HL-60 (cell line): ENCODE measurements at regions not wholly inside any gene's neighbourhood (a gene's known extent, or its start where the extent isn't known, plus 50 kb on each side); places are given as distances from the start of the nearest gene placed in this dataset.

Experiments
- CTCF ChIP-seq: IDR thresholded peaks from one replicate; pipeline ENCODE4 v1.5.1; 2011; ENCODE audit warnings: low read length, control low read depth, inconsistent platforms; ENCODE audit not compliant: insufficient read depth
- GABPA ChIP-seq: IDR thresholded peaks from 2 replicates; pipeline ENCODE4 v1.6.1; 2012; ENCODE audit warnings: low read depth
- POLR2AphosphoS5 ChIP-seq: IDR thresholded peaks from 2 replicates; pipeline ENCODE4 v1.6.1; 2012; ENCODE audit warnings: low read depth
- REST ChIP-seq: IDR thresholded peaks from 2 replicates; pipeline ENCODE4 v1.6.1; 2012; ENCODE audit warnings: low read depth; ENCODE audit not compliant: insufficient replicate concordance
- SPI1 ChIP-seq: IDR thresholded peaks from 2 replicates; pipeline ENCODE4 v1.6.1; 2012; ENCODE audit warnings: low read depth, mild to moderate bottlenecking, borderline replicate concordance

GRCh38 chr10:78305311-78305710 lies 271.6 kb downstream of the RPS24 start:
- TF ChIP-seq CTCF: no peak
- no peak for TF ChIP-seq POLR2AphosphoS5
- TF ChIP-seq REST: no peak
- TF ChIP-seq GABPA: no peak
- TF ChIP-seq SPI1: no peak
